Esophagus squamous epithelium (tissue), 5 donors: ENCODE measurements at regions not wholly inside any gene's neighbourhood (a gene's known extent, or its start where the extent isn't known, plus 50 kb on each side); places are given as distances from the start of the nearest gene placed in this dataset.

Experiments
- DNase-seq: peaks from one replicate; lab custom pipeline; 2025; lab: John Stamatoyannopoulos, UW
- H3K27ac ChIP-seq, 4 donors: fragments of 200-600 bp; sonication (generic); one replicate each; pipeline ENCODE4 v1.5.1; 2016 to 2019; ENCODE audit warnings: mild to moderate bottlenecking in 1 of 4
- H3K27me3 ChIP-seq, 4 donors: fragments of 200-600 bp; sonication (generic); 1 replicate in 3 of 4; 2 replicates in 1 of 4; pipeline versions ENCODE4 v1.5.1 to v1.6.0; 2017 to 2021; ENCODE audit warnings: antibody characterized with exemption in 1 of 4
- H3K36me3 ChIP-seq, 3 donors: fragments of 200-600 bp; sonication (generic); one replicate each; pipeline ENCODE4 v1.5.1; 2016 to 2019
- H3K4me1 ChIP-seq, 3 donors: fragments of 200-600 bp; sonication (generic); one replicate each; pipeline ENCODE4 v1.5.1; 2017 to 2019
- H3K4me3 ChIP-seq, 4 donors: fragments of 200-600 bp; sonication (generic); 1 replicate in 3 of 4; 2 replicates in 1 of 4; pipeline ENCODE4 v1.5.1; 2016 to 2019; ENCODE audit warnings: mild to moderate bottlenecking in 2 of 4, moderate library complexity in 1 of 4
- H3K9me3 ChIP-seq, 3 donors: fragments of 200-600 bp; sonication (generic); one replicate each; pipeline ENCODE4 v1.5.1; 2016 to 2019
- POLR2A ChIP-seq, 4 donors: fragments of 450-650 bp; IDR thresholded peaks; one replicate each; pipeline ENCODE4 v1.6.1; 2017; ENCODE audit warnings: antibody characterized with exemption in 4 of 4, mild to moderate bottlenecking in 4 of 4, moderate library complexity in 3 of 4
- WGBS, 2 donors: methylation state at CpG; one replicate each; pipeline ENCODE4 v1.1.5; 2018; 5-methylcytosine and 5-hydroxymethylcytosine counted together
- intact Hi-C: fragments of 100-400 bp; cut with DNase I; formaldehyde crosslinking; loops from one replicate; pipeline ENCODE4 v1.15.0; 2022
- TF ChIP-seq, protein P1 (sequence below), 6 experiments: fragments of 450-650 bp in 4 of 6; fragments of 200-600 bp in 2 of 6; sonication (generic) in 2 of 6; IDR thresholded peaks; one replicate each; pipeline ENCODE4 v1.5.1; 2016 to 2019; ENCODE audit warnings: antibody characterized with exemption in 6 of 6, mild to moderate bottlenecking in 4 of 6, moderate library complexity in 4 of 6
- donor health status: DM: yes; HTN: yes; CAD: no.

DNA sequence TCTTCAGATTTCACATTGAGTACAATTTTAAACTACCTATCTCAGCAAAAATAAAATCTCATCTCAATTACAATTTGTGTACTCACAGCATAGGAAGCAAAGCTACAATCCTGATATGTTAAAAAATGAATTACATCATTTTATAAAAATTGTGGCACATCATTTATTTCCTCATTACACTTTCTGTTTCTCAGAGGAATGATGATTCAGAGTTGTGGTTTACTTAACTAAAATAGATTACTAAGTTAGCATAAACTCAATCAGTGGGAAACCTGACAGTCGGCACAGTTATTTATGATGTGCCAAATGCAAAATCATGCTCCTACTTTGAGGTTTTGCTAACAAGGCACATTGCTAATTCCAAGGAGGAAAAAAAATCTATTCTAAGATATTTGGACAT, 325.0 kb downstream of the FBXO8 start:
- H3K27me3 ChIP-seq, result no peaks in the 10 kb centered on the region
- H3K4me1 ChIP-seq, result no peaks in the 10 kb centered on the region
- TF ChIP-seq, protein P1, sequence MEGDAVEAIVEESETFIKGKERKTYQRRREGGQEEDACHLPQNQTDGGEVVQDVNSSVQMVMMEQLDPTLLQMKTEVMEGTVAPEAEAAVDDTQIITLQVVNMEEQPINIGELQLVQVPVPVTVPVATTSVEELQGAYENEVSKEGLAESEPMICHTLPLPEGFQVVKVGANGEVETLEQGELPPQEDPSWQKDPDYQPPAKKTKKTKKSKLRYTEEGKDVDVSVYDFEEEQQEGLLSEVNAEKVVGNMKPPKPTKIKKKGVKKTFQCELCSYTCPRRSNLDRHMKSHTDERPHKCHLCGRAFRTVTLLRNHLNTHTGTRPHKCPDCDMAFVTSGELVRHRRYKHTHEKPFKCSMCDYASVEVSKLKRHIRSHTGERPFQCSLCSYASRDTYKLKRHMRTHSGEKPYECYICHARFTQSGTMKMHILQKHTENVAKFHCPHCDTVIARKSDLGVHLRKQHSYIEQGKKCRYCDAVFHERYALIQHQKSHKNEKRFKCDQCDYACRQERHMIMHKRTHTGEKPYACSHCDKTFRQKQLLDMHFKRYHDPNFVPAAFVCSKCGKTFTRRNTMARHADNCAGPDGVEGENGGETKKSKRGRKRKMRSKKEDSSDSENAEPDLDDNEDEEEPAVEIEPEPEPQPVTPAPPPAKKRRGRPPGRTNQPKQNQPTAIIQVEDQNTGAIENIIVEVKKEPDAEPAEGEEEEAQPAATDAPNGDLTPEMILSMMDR (IDR thresholded peaks at IDR 0.05), result no peak
- no peak for TF ChIP-seq POLR2A (IDR thresholded peaks at IDR 0.05)
- intact Hi-C loops, result no loop called here
- no peaks in the 10 kb centered on the region for H3K36me3 ChIP-seq
- H3K27ac ChIP-seq, result no peak overlapping the region
- DNase-seq, result no peak
- WGBS, 2 donors, result 0 to 31% methylated on average over 1 of the region's 1 CpG
- no peaks in the 10 kb centered on the region for H3K9me3 ChIP-seq
- no peak overlapping the region for H3K4me3 ChIP-seq

DNA sequence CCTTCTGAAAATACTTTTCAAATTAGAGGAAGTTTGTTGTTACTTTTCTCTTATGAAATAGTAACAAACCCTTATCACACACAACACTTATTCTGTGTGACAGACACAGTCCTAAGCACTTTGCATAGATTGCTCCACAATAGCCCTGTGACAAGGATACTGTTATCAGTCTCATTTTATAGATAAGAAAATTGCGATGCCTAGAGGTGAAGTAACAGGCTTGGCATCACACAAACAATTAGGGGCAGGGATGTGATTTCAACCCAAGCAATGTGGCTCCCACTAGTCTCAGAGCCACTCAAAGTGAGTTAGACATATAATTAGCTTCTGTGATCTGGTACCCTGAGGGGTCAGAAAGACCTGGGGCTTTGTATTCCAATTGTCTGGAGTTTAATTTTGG, 339.9 kb downstream of the FBXO8 start:
- Histone ChIP-seq H3K4me1 (no peaks in the 10 kb centered on the region), H3K9me3 (no peaks in the 10 kb centered on the region), H3K36me3 (no peaks in the 10 kb centered on the region), H3K27ac (no peak overlapping the region), H3K27me3 (no peaks in the 10 kb centered on the region), H3K4me3 (no peak overlapping the region)
- 17 to 33% methylated on average over 1 of the region's 1 CpG for WGBS, 2 donors
- TF ChIP-seq POLR2A (IDR thresholded peaks at IDR 0.05), result no peak
- TF ChIP-seq, protein P1 (IDR thresholded peaks at IDR 0.05), result no peak
- DNase-seq, result no peak
- intact Hi-C loops, result no loop called here

GRCh38 chr4:173940146-173940545, 343.3 kb downstream of the FBXO8 start:
- Histone ChIP-seq H3K27ac (no peak overlapping the region), H3K9me3 (no peaks in the 10 kb centered on the region), H3K27me3 (no peaks in the 10 kb centered on the region), H3K4me1 (no peaks in the 10 kb centered on the region), H3K4me3 (no peak overlapping the region), H3K36me3 (no peaks in the 10 kb centered on the region)
- DNase-seq, result no peak
- intact Hi-C loops, result no loop called here
- 19 to 22% methylated on average over 5 of the region's 5 CpGs for WGBS, 2 donors
- TF ChIP-seq POLR2A (IDR thresholded peaks at IDR 0.05), result no peak
- TF ChIP-seq, protein P1 (IDR thresholded peaks at IDR 0.05), result no peak

DNA sequence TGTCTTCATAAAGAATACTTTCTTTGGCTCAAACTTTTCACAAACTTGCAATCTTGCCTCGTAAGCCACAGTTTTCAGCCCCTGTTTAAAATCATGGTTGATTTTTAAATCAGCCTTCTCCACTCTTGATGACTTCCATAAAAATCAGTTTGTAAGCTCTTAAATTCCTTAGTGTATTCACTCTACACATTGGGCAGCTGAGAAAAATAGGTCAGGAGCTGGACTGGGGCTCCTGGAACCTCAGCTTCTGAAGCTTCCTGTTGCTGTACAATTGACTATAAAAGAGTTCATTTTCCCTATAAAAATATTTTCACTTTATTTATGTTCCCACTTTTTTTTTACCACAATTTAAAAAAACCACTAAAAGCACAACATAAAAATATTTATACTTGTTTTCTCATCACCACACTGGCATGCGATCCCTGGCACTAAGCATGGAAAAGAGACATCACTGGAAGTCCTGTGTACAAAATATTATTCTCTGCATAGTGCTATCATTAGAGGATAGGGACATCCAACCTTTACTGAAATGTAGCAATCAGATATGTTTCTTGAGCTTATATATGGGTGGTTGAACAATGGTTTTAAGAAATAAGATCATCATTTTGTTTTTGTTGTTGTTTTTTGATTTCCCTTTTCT, 345.7 kb downstream of the FBXO8 start:
- no peak overlapping the region for H3K27ac ChIP-seq
- H3K4me3 ChIP-seq, result no peak overlapping the region
- DNase-seq, result no peak
- no peaks in the 10 kb centered on the region for H3K9me3 ChIP-seq
- H3K36me3 ChIP-seq, result no peaks in the 10 kb centered on the region
- no peak for TF ChIP-seq POLR2A (IDR thresholded peaks at IDR 0.05)
- TF ChIP-seq, protein P1 (IDR thresholded peaks at IDR 0.05), result no peak
- WGBS, 2 donors, result 64 to 70% methylated on average over 2 of the region's 2 CpGs
- H3K4me1 ChIP-seq, result no peaks in the 10 kb centered on the region
- intact Hi-C loops, result no loop called here
- no peaks in the 10 kb centered on the region for H3K27me3 ChIP-seq

DNA sequence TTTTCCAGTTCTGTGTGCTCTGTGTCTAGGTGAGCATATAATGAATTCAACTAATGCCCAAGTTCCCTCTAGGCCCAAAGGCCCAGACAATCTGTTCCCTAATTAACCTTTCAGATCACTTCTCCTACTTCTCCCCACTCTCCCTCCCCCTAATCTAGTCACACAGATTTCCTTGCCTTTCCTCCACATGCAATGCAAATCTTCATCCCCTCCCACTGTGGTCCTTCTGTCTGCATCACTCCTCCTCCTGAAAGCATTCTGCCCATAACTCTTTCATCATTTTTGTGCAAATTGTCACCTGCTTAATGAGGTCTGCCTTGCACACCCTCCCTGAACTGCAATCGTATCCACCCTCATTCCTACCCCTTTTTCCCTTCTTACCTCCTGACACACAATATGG, 346.6 kb downstream of the FBXO8 start:
- no peaks in the 10 kb centered on the region for H3K27me3 ChIP-seq
- no peak for DNase-seq
- H3K9me3 ChIP-seq, result no peaks in the 10 kb centered on the region
- TF ChIP-seq, protein P1 (IDR thresholded peaks at IDR 0.05), result no peak
- TF ChIP-seq POLR2A (IDR thresholded peaks at IDR 0.05), result no peak
- intact Hi-C loops, result no loop called here
- WGBS, 2 donors, result 30 to 32% methylated on average over 1 of the region's 1 CpG
- no peak overlapping the region for H3K27ac ChIP-seq
- H3K4me3 ChIP-seq, result no peak overlapping the region
- H3K4me1 ChIP-seq, result no peaks in the 10 kb centered on the region
- H3K36me3 ChIP-seq, result no peaks in the 10 kb centered on the region
